ENCODE measurements at regions not wholly inside any gene's neighbourhood (a gene's known extent, or its start where the extent isn't known, plus 50 kb on each side); places are given as distances from the start of the nearest gene placed in this dataset.

DNA sequence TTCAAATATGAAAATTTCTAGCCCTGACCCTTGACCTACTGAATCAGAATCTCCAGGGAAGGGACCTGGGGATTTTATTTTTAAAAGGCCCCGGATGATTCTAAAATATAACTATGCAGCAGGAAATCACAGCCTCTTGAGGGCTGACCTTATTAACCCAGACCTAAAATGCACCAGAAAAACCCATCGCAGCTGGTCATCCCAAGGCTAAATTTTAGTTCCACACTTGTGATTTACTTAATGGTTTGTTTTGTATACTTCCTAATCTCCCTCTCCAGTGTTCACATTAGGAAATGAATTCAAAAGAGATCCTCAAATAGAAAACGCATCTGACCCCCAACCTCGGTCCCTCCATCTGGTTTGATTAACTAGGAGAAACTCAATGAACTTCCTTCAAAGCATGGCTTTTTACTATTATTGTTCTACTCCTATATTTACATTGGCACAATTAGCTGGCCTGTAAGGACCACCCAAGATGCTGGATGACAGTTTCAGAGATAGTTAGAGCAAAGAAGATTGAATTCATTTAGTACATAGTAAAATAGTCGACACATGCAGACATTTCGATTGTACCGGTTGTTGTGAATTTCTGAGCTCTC is 147.8 kb upstream of the MED14 start:
- no peak overlapping the region for H3K27ac ChIP-seq (ENCODE audit: low read depth, low read length)
- no peaks in the 10 kb centered on the region for H3K27me3 ChIP-seq (ENCODE audit: control insufficient read depth, insufficient read depth, low read length)
- H3K9me3 ChIP-seq (ENCODE audit: control insufficient read depth, insufficient read depth, low read length), result no peaks in the 10 kb centered on the region
- H3K4me3 ChIP-seq (ENCODE audit: low read depth, low read length), result no peak overlapping the region
- TF ChIP-seq, protein P1, sequence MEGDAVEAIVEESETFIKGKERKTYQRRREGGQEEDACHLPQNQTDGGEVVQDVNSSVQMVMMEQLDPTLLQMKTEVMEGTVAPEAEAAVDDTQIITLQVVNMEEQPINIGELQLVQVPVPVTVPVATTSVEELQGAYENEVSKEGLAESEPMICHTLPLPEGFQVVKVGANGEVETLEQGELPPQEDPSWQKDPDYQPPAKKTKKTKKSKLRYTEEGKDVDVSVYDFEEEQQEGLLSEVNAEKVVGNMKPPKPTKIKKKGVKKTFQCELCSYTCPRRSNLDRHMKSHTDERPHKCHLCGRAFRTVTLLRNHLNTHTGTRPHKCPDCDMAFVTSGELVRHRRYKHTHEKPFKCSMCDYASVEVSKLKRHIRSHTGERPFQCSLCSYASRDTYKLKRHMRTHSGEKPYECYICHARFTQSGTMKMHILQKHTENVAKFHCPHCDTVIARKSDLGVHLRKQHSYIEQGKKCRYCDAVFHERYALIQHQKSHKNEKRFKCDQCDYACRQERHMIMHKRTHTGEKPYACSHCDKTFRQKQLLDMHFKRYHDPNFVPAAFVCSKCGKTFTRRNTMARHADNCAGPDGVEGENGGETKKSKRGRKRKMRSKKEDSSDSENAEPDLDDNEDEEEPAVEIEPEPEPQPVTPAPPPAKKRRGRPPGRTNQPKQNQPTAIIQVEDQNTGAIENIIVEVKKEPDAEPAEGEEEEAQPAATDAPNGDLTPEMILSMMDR (IDR thresholded peaks at IDR 0.05; ENCODE audit: low read depth, low read length), result no peak
- POLR2A ChIA-PET, result no interaction called here
- no peak for DNase-seq (ENCODE audit: low read depth, low spot score)
- CTCF ChIA-PET, result interaction anchor here (1.1 kb wide), 1 partner anchor 231 kb away, joined by 3 read pairs; no protein-coding TSS in a partner anchor

DNA sequence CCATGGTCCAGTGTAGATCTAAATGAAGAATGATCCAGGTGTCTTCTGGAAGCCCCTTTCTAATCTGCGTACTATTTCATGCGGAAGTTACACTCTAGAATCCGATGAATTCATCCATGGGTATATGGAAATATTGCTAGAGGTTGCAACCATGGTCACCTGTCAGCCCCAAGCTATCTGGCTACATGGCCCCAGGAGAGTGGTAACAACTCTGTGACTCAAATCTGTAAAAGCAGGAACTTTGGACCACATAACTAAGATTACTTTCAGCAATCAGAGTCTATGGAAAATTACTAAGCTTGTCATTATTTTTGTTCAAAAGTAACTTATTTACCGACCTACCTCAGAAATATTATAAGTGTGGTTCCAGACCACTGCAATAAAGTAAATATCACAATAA is 150.6 kb upstream of the MED14 start:
- no peaks in the 10 kb centered on the region for H3K27me3 ChIP-seq (ENCODE audit: control insufficient read depth, insufficient read depth, low read length)
- ChIA-PET CTCF (no interaction called here), POLR2A (no interaction called here)
- no peaks in the 10 kb centered on the region for H3K9me3 ChIP-seq (ENCODE audit: control insufficient read depth, insufficient read depth, low read length)
- H3K4me3 ChIP-seq (ENCODE audit: low read depth, low read length), result no peak overlapping the region
- TF ChIP-seq, protein P1 (IDR thresholded peaks at IDR 0.05; ENCODE audit: low read depth, low read length), result no peak
- no peak overlapping the region for H3K27ac ChIP-seq (ENCODE audit: low read depth, low read length)
- no peak for DNase-seq (ENCODE audit: low read depth, low spot score)

DNA sequence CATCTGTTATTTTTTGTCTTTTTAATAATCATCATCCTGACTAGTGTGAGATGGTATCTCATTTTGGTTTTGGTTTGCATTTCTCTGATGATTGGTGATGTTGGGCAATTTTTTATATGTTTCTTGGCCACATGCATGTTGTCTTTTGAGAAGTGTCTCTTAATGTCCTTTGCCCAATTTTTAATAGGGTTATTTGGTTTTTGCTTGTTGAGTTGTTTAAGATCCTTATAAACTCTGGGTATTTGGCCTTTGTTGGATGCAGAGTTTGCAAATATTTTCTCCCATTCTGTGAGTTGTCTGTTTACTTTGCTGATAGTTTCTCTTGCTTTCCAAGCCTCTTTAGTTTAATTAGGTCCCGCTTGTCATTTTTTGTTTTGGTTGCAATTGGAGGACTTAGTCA is 152.1 kb upstream of the MED14 start:
- Histone ChIP-seq H3K4me3 (ENCODE audit: low read depth, low read length) (no peak overlapping the region), H3K27me3 (ENCODE audit: control insufficient read depth, insufficient read depth, low read length) (no peaks in the 10 kb centered on the region), H3K27ac (ENCODE audit: low read depth, low read length) (no peak overlapping the region), H3K9me3 (ENCODE audit: control insufficient read depth, insufficient read depth, low read length) (no peaks in the 10 kb centered on the region)
- no peak for DNase-seq (ENCODE audit: low read depth, low spot score)
- POLR2A ChIA-PET, result no interaction called here
- CTCF ChIA-PET, result no interaction called here
- TF ChIP-seq, protein P1 (IDR thresholded peaks at IDR 0.05; ENCODE audit: low read depth, low read length), result no peak

GRCh38 chrX:40891798-40892197 is 156.5 kb upstream of the MED14 start:
- POLR2A ChIA-PET, result no interaction called here
- no peaks in the 10 kb centered on the region for H3K27me3 ChIP-seq (ENCODE audit: control insufficient read depth, insufficient read depth, low read length)
- no peak for DNase-seq (ENCODE audit: low read depth, low spot score)
- H3K4me3 ChIP-seq (ENCODE audit: low read depth, low read length), result no peak overlapping the region
- H3K9me3 ChIP-seq (ENCODE audit: control insufficient read depth, insufficient read depth, low read length), result no peaks in the 10 kb centered on the region
- no peak overlapping the region for H3K27ac ChIP-seq (ENCODE audit: low read depth, low read length)
- CTCF ChIA-PET, result interaction anchor here (1.6 kb wide), 1 partner anchor 14 kb away, joined by 4 read pairs; no protein-coding TSS in a partner anchor
- TF ChIP-seq, protein P1 (IDR thresholded peaks at IDR 0.05; ENCODE audit: low read depth, low read length), result no peak

GRCh38 chrX:40893251-40893910 is 158.0 kb upstream of the MED14 start:
- ChIA-PET CTCF (interaction anchor here (0.5 kb wide), 1 partner anchor 8 kb away, joined by 3 read pairs; no protein-coding TSS in a partner anchor), POLR2A (no interaction called here)
- Histone ChIP-seq H3K27me3 (ENCODE audit: control insufficient read depth, insufficient read depth, low read length) (no peaks in the 10 kb centered on the region), H3K4me3 (ENCODE audit: low read depth, low read length) (no peak overlapping the region), H3K9me3 (ENCODE audit: control insufficient read depth, insufficient read depth, low read length) (no peaks in the 10 kb centered on the region), H3K27ac (ENCODE audit: low read depth, low read length) (no peak overlapping the region)
- DNase-seq (ENCODE audit: low read depth, low spot score), result no peak
- TF ChIP-seq, protein P1 (IDR thresholded peaks at IDR 0.05; ENCODE audit: low read depth, low read length), result no peak

Data from AG04450 (cell line).